SK-N-MC (cell line): ENCODE measurements at regions not wholly inside any gene's neighbourhood (a gene's known extent, or its start where the extent isn't known, plus 50 kb on each side); places are given as distances from the start of the nearest gene placed in this dataset.

Source experiments
- EZH2 ChIP-seq: fragments of 200-600 bp; sonication (generic); IDR thresholded peaks from one replicate; pipeline ENCODE4 v1.6.1; 2017; ENCODE audit warnings: antibody characterized with exemption
- FOXP2 ChIP-seq: optimal IDR thresholded peaks from 2 replicates; pipeline ENCODE3; 2011; ENCODE audit warnings: mild to moderate bottlenecking, moderate library complexity; ENCODE audit not compliant: insufficient read depth; ENCODE audit errors: extremely low read length, control extremely low read depth
- POLR2AphosphoS5 ChIP-seq: IDR thresholded peaks from 2 replicates; pipeline ENCODE4 v1.6.1; 2012; ENCODE audit warnings: mild to moderate bottlenecking, low read depth, low read length, borderline replicate concordance

DNA sequence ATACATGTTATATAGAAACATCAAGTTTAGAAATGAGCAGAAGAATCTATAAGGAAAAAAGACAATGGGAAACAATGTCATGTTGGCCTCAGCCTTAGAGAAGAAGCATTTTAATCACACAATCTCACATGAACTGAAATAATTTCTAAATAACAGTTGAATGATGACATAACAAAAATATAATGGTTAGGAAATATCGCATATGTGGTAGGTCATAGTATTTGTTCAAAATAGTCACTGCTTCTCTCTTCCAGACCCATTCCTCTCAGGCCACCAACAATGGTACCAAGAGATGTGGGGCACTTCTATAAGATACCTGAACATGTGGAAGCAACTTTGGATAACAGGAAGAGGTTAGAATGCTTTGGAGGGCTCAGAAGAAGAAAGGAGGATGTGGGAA is 195.7 kb upstream of the PDZRN3 start:
- TF ChIP-seq FOXP2 (no peak), EZH2 (no peak), POLR2AphosphoS5 (no peak)
